B cell (primary cell): ENCODE measurements at regions not wholly inside any gene's neighbourhood (a gene's known extent, or its start where the extent isn't known, plus 50 kb on each side); places are given as distances from the start of the nearest gene placed in this dataset.

Experiments used
- ATAC-seq: fragments of 200-7000 bp; cut with Tn5 transposase; one replicate; pipeline ENCODE4 v1.10.0; 2021; ENCODE audit warnings: low read depth, mild to moderate bottlenecking, moderate number of reproducible peaks, moderate library complexity
- CTCF ChIA-PET: fragments of 350-600 bp; sonication (Branson Sonifier 250); formaldehyde crosslinking; loops from one replicate; lab custom pipeline; 2021; ENCODE audit warnings: antibody characterized with exemption, inconsistent platforms; lab: Charles Lee
- POLR2A ChIA-PET: fragments of 350-600 bp; sonication (Branson Sonifier 250); formaldehyde crosslinking; loops from one replicate; lab custom pipeline; 2021; ENCODE audit warnings: antibody characterized with exemption; lab: Charles Lee
- DNase-seq: peaks from one replicate; pipeline ENCODE4 v3.0.0; 2013
- H2AFZ ChIP-seq: 2 replicates; pipeline ENCODE4 v1.6.1; 2012; ENCODE audit warnings: mild to moderate bottlenecking, low read depth, low read length; ENCODE audit not compliant: insufficient read depth, poor library complexity, severe bottlenecking
- H3K27ac ChIP-seq, 2 donors: 1 replicate in 1 of 2; 2 replicates in 1 of 2; pipeline ENCODE4 v1.5.1; 2012 to 2013; ENCODE audit warnings: low read length in 2 of 2, mild to moderate bottlenecking in 2 of 2, moderate library complexity in 1 of 2
- H3K27me3 ChIP-seq, 4 experiments: fragments of 200-600 bp in 1 of 4; sonication (generic) in 1 of 4; replicated peaks in 1 of 4; 1 replicate in 2 of 4; 2 replicates in 2 of 4; pipeline versions ENCODE4 v1.6.1 to v1.7.0; 2013 to 2016; ENCODE audit warnings: low read length in 3 of 4, mild to moderate bottlenecking in 2 of 4, mixed read lengths in 1 of 4, moderate library complexity in 1 of 4; ENCODE audit not compliant: insufficient read depth in 4 of 4, control insufficient read depth in 3 of 4; ENCODE audit errors: control extremely low read depth in 1 of 4
- H3K36me3 ChIP-seq, 2 experiments: replicated peaks in 1 of 2; 1 replicate in 1 of 2; 2 replicates in 1 of 2; pipeline versions ENCODE4 v1.6.1 to v1.7.1; 2013; ENCODE audit warnings: low read length in 1 of 2; ENCODE audit not compliant: insufficient read depth in 2 of 2, control insufficient read depth in 1 of 2; ENCODE audit errors: control extremely low read depth in 1 of 2, extremely low read depth in 1 of 2
- H3K4me1 ChIP-seq, 2 donors: fragments of 200-600 bp in 1 of 2; sonication (generic) in 1 of 2; 1 replicate in 1 of 2; 2 replicates in 1 of 2; pipeline versions ENCODE4 v1.5.1 to v1.6.1; 2013 to 2017; ENCODE audit warnings: low read length in 2 of 2; ENCODE audit not compliant: control insufficient read depth in 2 of 2, insufficient read depth in 2 of 2
- H3K4me2 ChIP-seq: replicated peaks from 2 replicates; pipeline ENCODE3; 2012; ENCODE audit warnings: mild to moderate bottlenecking, low read depth, low read length; ENCODE audit not compliant: poor library complexity, severe bottlenecking
- H3K4me3 ChIP-seq, 5 experiments: fragments of 200-600 bp in 1 of 5; sonication (generic) in 1 of 5; 1 replicate in 3 of 5; 2 replicates in 2 of 5; pipeline versions ENCODE4 v1.5.1 to v1.7.0; 2011 to 2016; ENCODE audit warnings: low read length in 4 of 5, mild to moderate bottlenecking in 4 of 5, low read depth in 2 of 5, control low read depth in 1 of 5, moderate library complexity in 1 of 5; ENCODE audit not compliant: insufficient read depth in 1 of 5; ENCODE audit errors: control extremely low read depth in 1 of 5, extremely low read depth in 1 of 5
- H3K79me2 ChIP-seq: fragments of 200-600 bp; sonication (generic); one replicate; pipeline ENCODE4 v1.6.0; 2016; ENCODE audit warnings: low read length; ENCODE audit not compliant: control insufficient read depth, insufficient read depth
- H3K9ac ChIP-seq: fragments of 200-600 bp; sonication (generic); 2 replicates; pipeline ENCODE4 v1.6.1; 2017; ENCODE audit warnings: mild to moderate bottlenecking, low read length, moderate library complexity
- H3K9me3 ChIP-seq, 3 donors: one replicate each; pipeline versions ENCODE4 v1.6.1 to v1.7.1; 2013; ENCODE audit warnings: low read length in 2 of 3; ENCODE audit not compliant: control insufficient read depth in 2 of 3, insufficient read depth in 1 of 3; ENCODE audit errors: control extremely low read depth in 1 of 3
- H4K20me1 ChIP-seq: 2 replicates; pipeline ENCODE4 v1.6.0; 2012; ENCODE audit warnings: mild to moderate bottlenecking, low read length; ENCODE audit not compliant: insufficient read depth, control insufficient read depth, poor library complexity, severe bottlenecking
- H3K27ac Mint-ChIP-seq: one replicate; pipeline ENCODE4 v1.8.0; 2021; ENCODE audit warnings: mixed read lengths
- H3K27me3 Mint-ChIP-seq: one replicate; pipeline ENCODE4 v1.8.0; 2021; ENCODE audit warnings: mixed read lengths
- H3K4me1 Mint-ChIP-seq: one replicate; pipeline ENCODE4 v1.8.0; 2021; ENCODE audit warnings: mixed read lengths
- H3K4me3 Mint-ChIP-seq: one replicate; pipeline ENCODE4 v1.8.0; 2021; ENCODE audit warnings: mixed read lengths
- H3K9me3 Mint-ChIP-seq: one replicate; pipeline ENCODE4 v1.8.0; 2022; ENCODE audit warnings: mixed read lengths; ENCODE audit not compliant: insufficient read depth
- EZH2 ChIP-seq: IDR thresholded peaks from 2 replicates; pipeline ENCODE4 v1.6.1; 2012; ENCODE audit warnings: borderline replicate concordance, low read depth, mild to moderate bottlenecking, moderate library complexity, low read length; ENCODE audit not compliant: insufficient read depth, poor library complexity, severe bottlenecking
- WGBS: methylation state at CpG from one replicate; pipeline ENCODE4 v1.1.5; 2013; ENCODE audit warnings: missing lambda C conversion rate; ENCODE audit not compliant: insufficient coverage; 5-methylcytosine and 5-hydroxymethylcytosine counted together
- intact Hi-C: fragments of 100-400 bp; cut with micrococcal nuclease; formaldehyde crosslinking; loops from one replicate; pipeline ENCODE4 v1.10.0; 2022
- TF ChIP-seq, protein P1 (sequence below): fragments of 200-600 bp; IDR thresholded peaks from one replicate; pipeline ENCODE4 v1.8.0; 2022; ENCODE audit warnings: antibody characterized with exemption, mild to moderate bottlenecking

DNA sequence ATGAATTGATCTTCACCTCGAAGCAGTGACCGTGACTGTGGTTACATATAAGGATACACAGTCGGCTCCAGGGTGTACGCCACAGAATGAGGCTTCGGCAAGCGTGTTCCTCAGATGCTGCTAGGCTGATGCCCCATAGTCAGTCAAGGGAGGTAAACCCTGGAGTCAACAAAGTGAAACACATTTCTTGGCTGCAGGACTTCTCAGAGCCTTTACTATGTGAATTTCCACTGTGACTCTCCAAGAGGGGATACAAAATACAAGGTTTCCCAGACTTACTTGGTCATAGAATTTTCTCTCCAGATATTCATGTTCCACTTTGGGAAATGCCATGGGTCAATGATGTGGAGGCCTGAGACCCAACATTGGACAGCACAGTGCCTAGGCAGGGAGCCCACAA, 260.6 kb downstream of the BCL11B start:
- H3K9ac ChIP-seq, result no peak overlapping the region
- ATAC-seq, result no peak
- Mint-ChIP-seq H3K4me3 (no peak overlapping the region), H3K4me1 (no peaks in the 10 kb centered on the region), H3K27me3 (no peaks in the 10 kb centered on the region), H3K9me3 (peaks cover 4% of the 10 kb centered on the region), H3K27ac (no peak overlapping the region)
- H3K4me2 ChIP-seq, result no peak overlapping the region
- no peaks in the 10 kb centered on the region for H3K79me2 ChIP-seq
- intact Hi-C loops, result no loop called here
- POLR2A ChIA-PET, result no interaction called here
- H4K20me1 ChIP-seq, result no peaks in the 10 kb centered on the region
- no peaks in the 10 kb centered on the region for H3K4me1 ChIP-seq
- TF ChIP-seq EZH2, result no peak
- TF ChIP-seq, protein P1, sequence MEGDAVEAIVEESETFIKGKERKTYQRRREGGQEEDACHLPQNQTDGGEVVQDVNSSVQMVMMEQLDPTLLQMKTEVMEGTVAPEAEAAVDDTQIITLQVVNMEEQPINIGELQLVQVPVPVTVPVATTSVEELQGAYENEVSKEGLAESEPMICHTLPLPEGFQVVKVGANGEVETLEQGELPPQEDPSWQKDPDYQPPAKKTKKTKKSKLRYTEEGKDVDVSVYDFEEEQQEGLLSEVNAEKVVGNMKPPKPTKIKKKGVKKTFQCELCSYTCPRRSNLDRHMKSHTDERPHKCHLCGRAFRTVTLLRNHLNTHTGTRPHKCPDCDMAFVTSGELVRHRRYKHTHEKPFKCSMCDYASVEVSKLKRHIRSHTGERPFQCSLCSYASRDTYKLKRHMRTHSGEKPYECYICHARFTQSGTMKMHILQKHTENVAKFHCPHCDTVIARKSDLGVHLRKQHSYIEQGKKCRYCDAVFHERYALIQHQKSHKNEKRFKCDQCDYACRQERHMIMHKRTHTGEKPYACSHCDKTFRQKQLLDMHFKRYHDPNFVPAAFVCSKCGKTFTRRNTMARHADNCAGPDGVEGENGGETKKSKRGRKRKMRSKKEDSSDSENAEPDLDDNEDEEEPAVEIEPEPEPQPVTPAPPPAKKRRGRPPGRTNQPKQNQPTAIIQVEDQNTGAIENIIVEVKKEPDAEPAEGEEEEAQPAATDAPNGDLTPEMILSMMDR, result no peak
- no peak for DNase-seq
- CTCF ChIA-PET, result no interaction called here
- H3K4me3 ChIP-seq, result no peak overlapping the region
- no peaks in the 10 kb centered on the region for H3K36me3 ChIP-seq
- no peak overlapping the region for H2AFZ ChIP-seq
- H3K9me3 ChIP-seq, result peaks cover 0 to 44% (median 0%) of the 10 kb centered on the region in 3 donors
- H3K27ac ChIP-seq, result no peak overlapping the region
- H3K27me3 ChIP-seq, result no peaks in the 10 kb centered on the region
- WGBS, result 93% methylated on average over 6 of the region's 6 CpGs

- Histone ChIP-seq H3K27me3 (no peaks in the 10 kb centered on the region), H3K27ac (no peak overlapping the region), H4K20me1 (no peaks in the 10 kb centered on the region), H3K9ac (no peak overlapping the region), H3K9me3 (peaks cover 0 to 47% (median 0%) of the 10 kb centered on the region in 3 donors), H3K4me2 (no peak overlapping the region), H3K4me3 (no peak overlapping the region), H3K79me2 (no peaks in the 10 kb centered on the region), H3K36me3 (no peaks in the 10 kb centered on the region), H3K4me1 (no peaks in the 10 kb centered on the region), H2AFZ (no peak overlapping the region)
- Mint-ChIP-seq H3K4me3 (no peak overlapping the region), H3K9me3 (peaks cover 6% of the 10 kb centered on the region), H3K27ac (no peak overlapping the region), H3K4me1 (no peaks in the 10 kb centered on the region), H3K27me3 (no peaks in the 10 kb centered on the region)
- TF ChIP-seq, protein P1, result no peak
- TF ChIP-seq EZH2, result no peak
- 93% methylated on average over 10 of the region's 12 CpGs for WGBS
- intact Hi-C loops, result no loop called here
- ChIA-PET CTCF (no interaction called here), POLR2A (no interaction called here)
- no peak for ATAC-seq
- no peak for DNase-seq
Measured at GRCh38 chr14:99012703-99013102, 259.3 kb downstream of the BCL11B start.
